GM12875 (cell line): ENCODE measurements at regions not wholly inside any gene's neighbourhood (a gene's known extent, or its start where the extent isn't known, plus 50 kb on each side); places are given as distances from the start of the nearest gene placed in this dataset.

ENCODE experiments used
- H3K4me3 ChIP-seq: one replicate; pipeline ENCODE4 v1.5.1; 2011; ENCODE audit warnings: low read depth, low read length, control low read depth
- TF ChIP-seq, protein P1 (sequence below): IDR thresholded peaks from 2 replicates; pipeline ENCODE4 v1.5.1; 2011; ENCODE audit warnings: low read depth, mild to moderate bottlenecking, control low read depth, inconsistent platforms, low read length, moderate library complexity, borderline replicate concordance; ENCODE audit not compliant: insufficient read depth

DNA sequence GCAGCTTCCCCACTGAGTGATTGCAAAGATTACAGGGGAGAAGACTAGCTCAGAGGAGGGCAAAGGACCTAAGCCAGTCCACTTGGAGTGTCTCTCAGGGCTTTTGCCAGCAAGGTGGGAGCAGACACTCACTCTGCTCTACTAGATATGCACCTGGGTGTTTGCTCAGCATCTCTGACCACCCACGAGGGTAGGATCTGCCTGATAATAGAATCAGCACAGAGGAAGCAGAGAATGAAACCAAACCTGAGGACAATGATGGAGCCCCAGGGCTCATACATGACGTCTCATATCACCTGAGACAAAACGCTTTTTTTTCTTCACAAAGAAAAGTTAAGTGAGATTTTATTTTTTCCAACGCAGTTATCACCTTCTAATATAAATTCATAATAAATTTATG is 79.4 kb downstream of the RRAGC start:
- TF ChIP-seq, protein P1, sequence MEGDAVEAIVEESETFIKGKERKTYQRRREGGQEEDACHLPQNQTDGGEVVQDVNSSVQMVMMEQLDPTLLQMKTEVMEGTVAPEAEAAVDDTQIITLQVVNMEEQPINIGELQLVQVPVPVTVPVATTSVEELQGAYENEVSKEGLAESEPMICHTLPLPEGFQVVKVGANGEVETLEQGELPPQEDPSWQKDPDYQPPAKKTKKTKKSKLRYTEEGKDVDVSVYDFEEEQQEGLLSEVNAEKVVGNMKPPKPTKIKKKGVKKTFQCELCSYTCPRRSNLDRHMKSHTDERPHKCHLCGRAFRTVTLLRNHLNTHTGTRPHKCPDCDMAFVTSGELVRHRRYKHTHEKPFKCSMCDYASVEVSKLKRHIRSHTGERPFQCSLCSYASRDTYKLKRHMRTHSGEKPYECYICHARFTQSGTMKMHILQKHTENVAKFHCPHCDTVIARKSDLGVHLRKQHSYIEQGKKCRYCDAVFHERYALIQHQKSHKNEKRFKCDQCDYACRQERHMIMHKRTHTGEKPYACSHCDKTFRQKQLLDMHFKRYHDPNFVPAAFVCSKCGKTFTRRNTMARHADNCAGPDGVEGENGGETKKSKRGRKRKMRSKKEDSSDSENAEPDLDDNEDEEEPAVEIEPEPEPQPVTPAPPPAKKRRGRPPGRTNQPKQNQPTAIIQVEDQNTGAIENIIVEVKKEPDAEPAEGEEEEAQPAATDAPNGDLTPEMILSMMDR: no peak
- H3K4me3 ChIP-seq: no peak overlapping the region

DNA sequence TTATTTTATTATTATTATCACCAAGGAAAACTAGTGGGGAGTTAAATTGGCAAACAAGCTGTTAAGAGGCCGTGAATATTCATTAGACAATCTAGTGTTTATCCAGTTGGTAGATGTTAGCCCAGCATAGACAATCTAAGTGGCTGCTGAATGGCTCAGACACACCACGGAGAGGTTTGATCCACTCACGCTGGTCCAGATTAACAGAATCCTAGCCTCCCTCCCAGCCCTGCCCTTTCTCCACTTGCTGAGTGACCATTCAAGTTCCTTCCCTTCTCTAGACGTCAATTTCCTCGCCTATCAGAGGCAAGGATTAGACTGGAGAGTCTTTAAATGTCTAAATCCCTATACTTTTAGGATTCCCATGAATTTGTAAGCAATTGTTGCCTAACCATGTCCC is 80.1 kb downstream of the RRAGC start:
- TF ChIP-seq, protein P1: no peak
- H3K4me3 ChIP-seq: no peak overlapping the region

DNA sequence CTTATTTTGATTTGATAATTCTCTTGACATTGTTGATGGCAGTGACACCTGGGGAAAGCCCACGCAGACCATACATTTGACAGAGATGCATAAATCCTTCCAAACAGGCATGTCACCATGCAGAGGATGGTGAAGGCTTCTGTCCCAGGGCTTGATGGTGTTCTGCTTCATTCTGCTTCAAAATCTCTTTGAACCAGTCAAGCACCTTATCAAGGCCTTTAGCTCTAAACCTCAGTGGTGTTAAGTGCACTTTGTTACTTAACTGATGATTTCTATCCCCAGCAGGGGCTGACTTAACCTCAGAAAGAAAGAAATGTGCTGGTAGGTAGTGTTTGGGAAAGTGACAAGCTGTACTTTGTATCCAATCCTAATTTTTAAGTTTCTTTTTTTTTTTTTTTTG is 81.1 kb downstream of the RRAGC start:
- TF ChIP-seq, protein P1: no peak
- no peak overlapping the region for H3K4me3 ChIP-seq

DNA sequence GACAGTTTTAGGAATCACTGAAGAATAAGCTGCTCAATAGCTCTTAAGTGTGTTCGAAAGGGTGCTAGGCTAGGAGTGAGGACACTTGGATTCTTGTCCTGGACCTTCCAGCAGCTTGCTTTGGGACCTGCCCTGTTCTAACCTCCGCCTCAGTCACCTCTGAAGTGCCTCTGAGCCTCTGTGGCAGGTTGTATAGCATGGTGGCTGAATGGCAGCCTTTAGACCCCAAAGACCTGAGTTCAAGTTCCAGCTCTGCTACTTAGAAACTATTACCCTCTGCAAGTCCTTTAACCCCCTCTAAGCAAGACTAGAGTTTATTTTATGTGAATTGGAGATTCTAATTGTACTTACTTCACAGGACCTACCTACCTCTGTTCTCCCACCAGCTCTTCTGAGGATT is 81.5 kb downstream of the RRAGC start:
- no peak overlapping the region for H3K4me3 ChIP-seq
- TF ChIP-seq, protein P1: no peak

DNA sequence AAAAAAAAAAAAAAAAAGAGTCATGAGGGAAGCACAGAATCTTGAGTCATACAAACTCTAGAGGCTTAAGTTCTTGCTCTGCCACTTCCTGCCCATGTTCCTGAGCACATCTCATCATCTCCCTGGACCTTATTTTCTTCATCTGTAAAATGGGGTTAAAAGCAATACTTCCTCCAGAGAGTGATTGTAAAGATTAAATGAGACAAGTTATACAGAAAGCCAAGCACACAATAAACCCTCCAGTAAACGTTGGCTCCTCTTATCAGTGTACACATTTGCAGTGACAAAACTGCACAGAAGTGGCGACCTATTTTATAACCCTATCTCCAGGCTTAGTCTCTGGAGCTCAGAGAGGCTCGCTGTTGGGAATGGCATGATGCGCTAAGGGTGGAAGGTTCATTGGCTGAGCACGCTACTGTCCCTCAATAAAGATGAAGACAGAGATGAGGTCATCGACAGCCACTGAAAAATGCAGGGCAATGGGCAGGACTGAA is 82.1 kb downstream of the RRAGC start:
- no peak overlapping the region for H3K4me3 ChIP-seq
- TF ChIP-seq, protein P1: no peak

DNA sequence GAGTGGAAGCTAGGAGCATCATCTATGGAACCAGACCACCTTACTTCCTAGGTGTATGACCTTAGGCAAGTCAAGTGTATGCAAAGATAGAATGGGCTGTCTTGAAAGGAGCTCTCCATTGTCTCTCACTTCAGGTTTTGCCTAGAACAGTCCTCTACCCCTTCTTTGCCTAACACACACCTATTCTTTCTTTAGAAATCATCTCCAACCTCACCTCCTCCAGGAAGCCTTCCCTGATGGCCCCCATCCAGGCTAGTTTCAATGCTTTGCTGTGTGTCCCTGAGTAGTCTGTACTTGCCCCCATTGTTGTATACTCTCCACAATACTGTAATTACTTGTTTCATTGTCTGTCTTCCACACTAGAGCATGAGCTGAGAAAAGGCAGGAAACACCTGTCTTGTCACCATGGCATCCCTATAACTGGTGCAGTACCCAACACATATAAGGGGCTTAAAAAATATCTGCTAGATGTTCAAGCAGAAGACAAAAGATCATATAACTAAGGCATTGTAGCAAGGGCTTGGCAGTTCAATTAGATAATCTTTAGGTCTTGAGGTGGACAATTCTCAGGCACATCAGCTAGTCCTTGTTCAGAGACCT is 83.0 kb downstream of the RRAGC start:
- TF ChIP-seq, protein P1: no peak
- no peak overlapping the region for H3K4me3 ChIP-seq

DNA sequence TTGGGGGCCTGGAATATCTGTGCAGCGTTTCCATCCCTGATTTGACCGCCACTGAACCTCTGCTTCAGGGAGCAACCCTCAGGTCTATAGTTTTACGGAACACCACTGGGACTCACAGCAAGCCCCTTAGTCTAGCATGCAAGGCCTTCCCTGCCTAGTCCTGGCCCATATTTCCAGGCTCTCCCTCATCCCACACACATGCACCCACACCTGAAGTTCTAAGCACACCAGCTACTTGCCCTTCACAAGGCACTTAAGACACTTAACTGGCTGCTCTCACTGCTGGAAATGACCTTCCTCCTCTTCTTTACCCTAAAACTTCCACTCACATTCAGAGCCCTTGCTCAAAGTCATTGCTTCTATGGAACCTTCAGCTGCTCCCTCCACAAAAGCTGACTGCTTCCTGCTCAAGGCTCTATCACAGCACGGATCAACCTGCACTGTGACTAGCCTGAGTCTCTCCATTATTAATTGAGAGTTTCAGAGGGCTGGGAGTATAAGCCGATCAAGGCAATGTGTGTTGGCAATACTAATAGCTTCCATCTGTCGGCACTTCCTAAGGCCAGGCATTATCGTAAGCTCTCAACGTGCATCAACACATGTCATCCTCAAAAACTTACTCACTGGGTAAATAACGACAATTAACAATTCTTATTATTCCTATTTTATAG is 84.3 kb downstream of the RRAGC start:
- H3K4me3 ChIP-seq: no peak overlapping the region
- TF ChIP-seq, protein P1: no peak
